ENCODE measurements at regions not wholly inside any gene's neighbourhood (a gene's known extent, or its start where the extent isn't known, plus 50 kb on each side); places are given as distances from the start of the nearest gene placed in this dataset.

DNA sequence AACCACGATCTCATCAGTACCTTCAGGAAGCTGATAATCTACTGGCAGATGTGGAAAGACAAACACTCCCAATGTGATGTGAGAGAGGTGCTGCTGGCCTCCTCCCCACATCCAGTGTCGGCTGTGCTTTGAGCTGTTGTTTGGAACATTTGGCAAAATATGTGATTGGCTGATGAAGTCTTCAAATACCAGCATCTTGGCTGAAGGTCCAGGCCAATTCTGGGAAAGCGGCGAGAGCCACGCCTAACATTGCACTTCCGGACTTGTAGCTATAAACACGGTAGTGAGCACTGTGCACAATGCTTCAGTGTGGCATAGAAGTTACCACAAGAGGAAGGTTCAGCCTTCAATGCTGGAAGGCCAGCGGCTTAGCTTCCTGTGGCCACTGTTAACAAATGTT lies 198.8 kb downstream of the DCDC2C start:
- no peak overlapping the region for H3K4me3 ChIP-seq (replicated peaks in 1 of 2; ENCODE audit: low read depth in 1 of 2, low read length in 2 of 2)
- ChIA-PET POLR2A (no interaction called here), CTCF (no interaction called here), RAD21 (ENCODE audit: low non-redundant PET in 1 of 2, low total read pairs in 2 of 2, uncharacterized antibody in 2 of 2, unreplicated experiment in 2 of 2) (no interaction called here)
- TF ChIP-seq SIN3A (IDR thresholded peaks at IDR 0.05; ENCODE audit: low read depth) (no peak), EGR1 (IDR thresholded peaks at IDR 0.05; ENCODE audit: low read depth) (no peak), ZFX (IDR thresholded peaks at IDR 0.05) (no peak), CBX3 (IDR thresholded peaks at IDR 0.05; ENCODE audit: low read depth) (no peak), FOSL1 (IDR thresholded peaks at IDR 0.05; ENCODE audit: low read depth) (no peak), CEBPB (IDR thresholded peaks at IDR 0.05; ENCODE audit: low read depth) (no peak), ZNF274 (IDR thresholded peaks at IDR 0.05; ENCODE audit: low read depth, low read length) (no peak), RAD21 (IDR thresholded peaks at IDR 0.05; ENCODE audit: low read depth) (no peak), EZH2phosphoT487 (IDR thresholded peaks at IDR 0.05; ENCODE audit: borderline replicate concordance) (no peak), EZH2 (IDR thresholded peaks at IDR 0.05) (no peak), TCF7L2 (IDR thresholded peaks at IDR 0.05; ENCODE audit: borderline replicate concordance, extremely low read depth, insufficient read depth, insufficient read length) (no peak), YY1 (IDR thresholded peaks at IDR 0.05; ENCODE audit: extremely low read depth, insufficient replicate concordance, low read depth, low read length) (no peak), ELF1 (IDR thresholded peaks at IDR 0.05; ENCODE audit: borderline replicate concordance, low read depth) (no peak), SRF (IDR thresholded peaks at IDR 0.05; ENCODE audit: low read depth) (no peak)
- TF ChIP-seq, protein P1, sequence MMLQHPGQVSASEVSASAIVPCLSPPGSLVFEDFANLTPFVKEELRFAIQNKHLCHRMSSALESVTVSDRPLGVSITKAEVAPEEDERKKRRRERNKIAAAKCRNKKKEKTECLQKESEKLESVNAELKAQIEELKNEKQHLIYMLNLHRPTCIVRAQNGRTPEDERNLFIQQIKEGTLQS (IDR thresholded peaks at IDR 0.05) = no peak
- TF ChIP-seq, protein P2, sequence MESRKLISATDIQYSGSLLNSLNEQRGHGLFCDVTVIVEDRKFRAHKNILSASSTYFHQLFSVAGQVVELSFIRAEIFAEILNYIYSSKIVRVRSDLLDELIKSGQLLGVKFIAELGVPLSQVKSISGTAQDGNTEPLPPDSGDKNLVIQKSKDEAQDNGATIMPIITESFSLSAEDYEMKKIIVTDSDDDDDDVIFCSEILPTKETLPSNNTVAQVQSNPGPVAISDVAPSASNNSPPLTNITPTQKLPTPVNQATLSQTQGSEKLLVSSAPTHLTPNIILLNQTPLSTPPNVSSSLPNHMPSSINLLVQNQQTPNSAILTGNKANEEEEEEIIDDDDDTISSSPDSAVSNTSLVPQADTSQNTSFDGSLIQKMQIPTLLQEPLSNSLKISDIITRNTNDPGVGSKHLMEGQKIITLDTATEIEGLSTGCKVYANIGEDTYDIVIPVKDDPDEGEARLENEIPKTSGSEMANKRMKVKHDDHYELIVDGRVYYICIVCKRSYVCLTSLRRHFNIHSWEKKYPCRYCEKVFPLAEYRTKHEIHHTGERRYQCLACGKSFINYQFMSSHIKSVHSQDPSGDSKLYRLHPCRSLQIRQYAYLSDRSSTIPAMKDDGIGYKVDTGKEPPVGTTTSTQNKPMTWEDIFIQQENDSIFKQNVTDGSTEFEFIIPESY (IDR thresholded peaks at IDR 0.05; ENCODE audit: extremely low read depth, insufficient replicate concordance, low read length) = no peak
- TF ChIP-seq, protein P3, sequence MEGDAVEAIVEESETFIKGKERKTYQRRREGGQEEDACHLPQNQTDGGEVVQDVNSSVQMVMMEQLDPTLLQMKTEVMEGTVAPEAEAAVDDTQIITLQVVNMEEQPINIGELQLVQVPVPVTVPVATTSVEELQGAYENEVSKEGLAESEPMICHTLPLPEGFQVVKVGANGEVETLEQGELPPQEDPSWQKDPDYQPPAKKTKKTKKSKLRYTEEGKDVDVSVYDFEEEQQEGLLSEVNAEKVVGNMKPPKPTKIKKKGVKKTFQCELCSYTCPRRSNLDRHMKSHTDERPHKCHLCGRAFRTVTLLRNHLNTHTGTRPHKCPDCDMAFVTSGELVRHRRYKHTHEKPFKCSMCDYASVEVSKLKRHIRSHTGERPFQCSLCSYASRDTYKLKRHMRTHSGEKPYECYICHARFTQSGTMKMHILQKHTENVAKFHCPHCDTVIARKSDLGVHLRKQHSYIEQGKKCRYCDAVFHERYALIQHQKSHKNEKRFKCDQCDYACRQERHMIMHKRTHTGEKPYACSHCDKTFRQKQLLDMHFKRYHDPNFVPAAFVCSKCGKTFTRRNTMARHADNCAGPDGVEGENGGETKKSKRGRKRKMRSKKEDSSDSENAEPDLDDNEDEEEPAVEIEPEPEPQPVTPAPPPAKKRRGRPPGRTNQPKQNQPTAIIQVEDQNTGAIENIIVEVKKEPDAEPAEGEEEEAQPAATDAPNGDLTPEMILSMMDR (IDR thresholded peaks at IDR 0.05 in 2 of 3, conservative IDR thresholded peaks at IDR 0.05 in 1 of 3; ENCODE audit: borderline replicate concordance in 1 of 3, insufficient read depth in 1 of 3, low read depth in 2 of 3, low read length in 2 of 3) = no peak
- TF ChIP-seq, protein P4, sequence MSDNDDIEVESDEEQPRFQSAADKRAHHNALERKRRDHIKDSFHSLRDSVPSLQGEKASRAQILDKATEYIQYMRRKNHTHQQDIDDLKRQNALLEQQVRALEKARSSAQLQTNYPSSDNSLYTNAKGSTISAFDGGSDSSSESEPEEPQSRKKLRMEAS (IDR thresholded peaks at IDR 0.05) = no peak
- H3K36me3 ChIP-seq (ENCODE audit: control insufficient read depth in 1 of 2, insufficient read depth in 2 of 2, low read length in 2 of 2) = no peaks in the 10 kb centered on the region
- no peaks in the 10 kb centered on the region for H3K9me3 ChIP-seq (ENCODE audit: control insufficient read depth in 1 of 2, insufficient read depth in 1 of 2, low read depth in 1 of 2, low read length in 2 of 2)
- no peaks in the 10 kb centered on the region for H3K9me2 ChIP-seq (ENCODE audit: insufficient read depth)
- DNase-seq (ENCODE audit: low read depth, low spot score) (no peak), ATAC-seq (no peak)
- no peaks in the 10 kb centered on the region for H3K4me1 ChIP-seq (ENCODE audit: control insufficient read depth in 1 of 2, insufficient read depth in 2 of 2, low read length in 2 of 2)
- no peaks in the 10 kb centered on the region; the same call in 1 of the 2 replicates for H4K20me1 ChIP-seq (ENCODE audit: insufficient read depth)
- H3K27me3 ChIP-seq (ENCODE audit: insufficient read depth, low read length) = no peaks in the 10 kb centered on the region
- intact Hi-C loops (cut with micrococcal nuclease) = no loop called here
- H2AFZ ChIP-seq (ENCODE audit: low read depth, low read length, poor library complexity, severe bottlenecking) = no peak overlapping the region
- no peak overlapping the region for H3K27ac ChIP-seq (ENCODE audit: low read depth, low read length)
- no peaks in the 10 kb centered on the region for H3K79me2 ChIP-seq (ENCODE audit: insufficient read depth, low read length)
- H3K9ac ChIP-seq (ENCODE audit: low read length) = no peak overlapping the region
- H3K4me2 ChIP-seq (ENCODE audit: low read length) = no peak overlapping the region
- no TSS peak for BruUV-seq (replicated peaks)
